HG02588 (cell line): ENCODE measurements at regions not wholly inside any gene's neighbourhood (a gene's known extent, or its start where the extent isn't known, plus 50 kb on each side); places are given as distances from the start of the nearest gene placed in this dataset.
"Not testable (repeated sequence)": the region's sequence is repeated elsewhere in the genome, so short reads cannot be mapped to it uniquely, and the experiment has no call there.

Experiments
- ATAC-seq: cut with Tn5 transposase; IDR thresholded peaks from one replicate; pipeline ENCODE4 v1.9.1; 2021; ENCODE audit warnings: mild to moderate bottlenecking, moderate library complexity; ENCODE audit not compliant: unreplicated experiment

DNA sequence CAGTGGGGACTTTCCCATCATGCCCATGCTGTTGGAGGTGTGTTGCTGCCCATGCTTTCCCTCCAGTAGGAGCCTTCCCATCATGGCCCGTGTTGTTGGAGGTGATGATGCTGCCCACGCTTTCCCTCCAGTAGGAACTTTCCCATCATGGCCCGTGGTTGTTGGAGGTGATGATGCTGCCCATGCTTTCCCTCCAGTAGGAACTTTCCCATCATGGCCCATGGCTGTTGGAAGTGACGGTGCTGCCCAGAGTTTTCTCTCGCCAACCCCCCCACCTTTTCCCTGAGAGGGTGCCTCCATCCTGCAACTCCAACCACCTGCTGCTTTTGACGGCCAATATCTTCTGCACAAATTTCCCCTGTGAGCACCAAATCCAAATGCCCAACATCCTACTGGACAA lies 205.7 kb downstream of the TOMM20 start:
- no peak for ATAC-seq

DNA sequence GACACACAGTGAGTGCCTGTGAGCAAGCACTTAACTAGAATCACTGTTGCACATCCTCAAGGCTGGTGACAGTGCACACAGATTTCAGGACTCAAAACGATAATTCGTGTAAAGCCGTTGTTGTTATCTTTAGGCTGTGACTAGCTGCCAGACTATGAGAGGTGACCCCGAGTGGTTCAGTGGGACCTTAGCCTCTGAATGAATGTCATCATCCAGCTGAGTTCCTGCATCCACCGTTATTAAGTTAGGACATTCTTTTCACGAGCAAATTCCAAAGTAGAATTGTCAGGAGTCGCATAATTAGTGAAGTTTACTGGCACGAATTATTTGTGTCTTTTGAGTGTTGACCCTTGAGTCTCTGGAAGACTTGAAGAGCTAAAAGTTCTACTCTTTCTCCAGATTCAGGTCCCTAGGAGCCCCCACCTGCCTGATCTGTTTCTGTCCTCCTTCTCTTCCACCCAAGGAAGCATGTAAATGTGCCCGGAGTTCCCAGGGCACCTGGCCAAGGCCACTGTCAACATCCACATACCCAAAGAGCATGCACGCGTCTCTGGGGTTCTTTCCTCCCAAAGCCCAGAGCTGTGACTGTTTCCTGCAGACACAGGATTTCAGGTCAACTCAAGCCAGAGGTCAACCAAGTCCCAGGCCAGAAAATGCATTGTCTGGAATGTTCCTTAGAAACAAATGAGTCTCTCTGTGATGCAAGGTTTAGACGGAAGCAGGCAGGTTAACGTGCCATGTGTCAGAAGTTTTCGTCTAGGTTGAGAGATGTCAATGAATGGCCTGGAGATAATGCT lies 207.2 kb downstream of the TOMM20 start:
- no peak for ATAC-seq

DNA sequence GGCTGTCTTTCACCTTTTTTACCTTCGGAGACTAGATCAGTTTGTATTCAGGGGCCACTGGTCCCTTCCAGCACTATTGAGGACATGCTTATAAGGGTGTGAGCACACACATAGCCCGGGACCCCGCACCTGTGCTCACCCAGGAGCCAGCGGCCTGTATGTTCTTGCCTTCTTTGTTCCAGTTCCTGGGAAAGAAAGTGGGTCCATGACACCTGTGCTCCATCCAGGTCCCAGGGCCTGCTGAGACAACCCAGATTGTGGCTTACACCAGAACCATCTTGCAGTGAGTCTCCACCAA lies 207.8 kb downstream of the TOMM20 start:
- no peak for ATAC-seq

DNA sequence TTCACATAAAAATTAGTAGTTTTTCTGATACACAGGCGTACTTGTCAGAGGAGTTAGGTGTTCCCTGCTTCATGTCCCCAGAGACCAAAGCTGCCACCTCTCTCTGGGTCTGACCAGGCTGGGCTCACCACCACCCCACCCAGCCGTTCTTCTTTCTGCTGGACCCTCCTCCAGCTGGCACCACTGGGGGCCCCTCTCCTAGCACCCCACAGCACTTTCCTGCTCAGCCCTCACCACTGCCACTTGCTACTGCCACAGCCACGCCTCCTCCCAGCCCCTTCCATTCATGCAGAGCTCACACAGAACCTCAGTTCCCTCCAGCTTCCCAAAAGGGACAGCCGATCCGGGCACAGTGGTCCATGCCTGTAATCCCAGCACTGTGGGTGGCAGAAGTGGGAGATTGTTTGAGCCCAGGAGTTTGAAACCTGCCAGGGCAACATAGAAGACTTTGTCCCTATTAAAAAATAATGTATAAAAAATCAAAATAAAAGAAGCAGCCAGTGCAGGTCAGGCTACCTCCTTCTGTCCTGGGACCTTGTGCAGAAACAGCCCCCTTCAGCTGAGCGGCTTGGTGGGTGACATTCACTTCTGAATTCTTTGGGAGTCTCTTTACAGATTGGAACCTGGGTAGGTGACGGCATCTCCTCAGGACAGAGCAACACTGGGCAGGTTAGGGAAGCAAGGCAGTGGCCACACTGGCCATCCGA lies 208.3 kb downstream of the TOMM20 start:
- ATAC-seq = no peak

DNA sequence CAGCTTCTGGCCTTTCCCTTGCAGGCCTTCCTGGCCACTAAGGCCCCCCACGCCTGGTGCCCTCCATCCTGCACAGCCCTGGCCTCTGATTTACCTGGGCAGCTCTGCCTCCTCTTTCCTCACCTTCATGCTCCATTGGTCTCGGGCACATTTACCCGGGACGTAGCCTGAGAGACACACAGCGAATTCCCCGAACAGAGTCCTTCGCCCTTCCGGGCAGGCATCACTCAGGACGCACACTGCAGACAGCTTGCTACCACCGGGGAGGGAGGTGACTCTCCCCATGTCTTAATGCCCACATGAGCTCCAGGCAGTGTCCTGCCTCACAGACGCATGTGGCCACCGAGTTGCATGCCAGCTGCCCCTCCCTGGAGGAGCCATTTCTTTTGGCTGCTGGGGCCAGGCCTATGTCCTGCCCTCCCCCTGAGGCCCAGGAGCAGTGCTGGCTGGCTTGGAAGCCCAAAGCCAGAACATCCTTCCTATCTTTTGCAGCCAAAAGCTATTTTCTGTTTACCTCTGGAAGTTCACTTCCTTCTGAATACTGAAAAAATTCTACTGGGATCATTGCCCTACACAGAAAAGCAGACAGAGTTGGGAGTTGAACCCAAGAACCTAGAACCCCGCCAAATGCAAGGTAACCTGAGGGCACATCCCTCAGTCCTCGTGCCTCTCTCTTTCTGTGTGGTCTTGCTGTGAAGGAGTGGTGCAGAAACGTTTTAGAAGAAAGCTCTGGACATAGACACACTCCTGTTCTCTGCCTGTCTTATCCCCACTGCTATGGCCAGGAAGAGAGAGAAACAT lies 209.5 kb downstream of the TOMM20 start:
- ATAC-seq = no peak

DNA sequence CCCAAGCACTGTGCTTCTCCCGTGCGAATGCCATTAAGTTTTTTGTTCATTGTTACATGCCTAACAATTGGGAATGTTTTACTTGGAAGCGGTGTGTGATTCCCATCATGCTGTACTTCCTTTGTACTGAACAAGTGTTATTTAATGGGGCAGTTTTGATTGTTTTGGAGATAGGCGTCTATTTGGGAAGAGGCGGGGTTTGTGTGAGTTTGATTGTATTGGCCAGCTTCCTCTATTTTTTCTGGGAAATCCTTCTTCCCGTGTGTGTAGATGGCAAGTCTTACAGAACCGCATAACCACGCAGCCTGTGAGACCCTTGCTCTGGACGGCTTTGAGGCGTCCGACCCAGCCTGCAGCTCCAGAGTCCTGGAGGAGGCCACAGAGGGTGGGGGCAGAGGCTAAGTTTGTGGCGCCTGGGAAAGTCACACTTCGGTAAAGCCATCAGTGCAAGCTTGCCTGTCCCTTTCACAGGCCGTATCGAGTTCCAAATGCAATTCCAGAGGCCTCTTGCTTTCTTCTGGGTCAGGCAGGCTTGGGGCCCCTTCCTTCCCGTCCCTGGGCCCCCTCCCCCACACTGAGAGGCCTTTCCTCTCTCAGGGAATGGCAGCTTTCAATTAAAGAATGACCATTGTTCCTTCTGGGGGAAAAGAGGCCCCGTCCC lies 210.3 kb downstream of the TOMM20 start:
- no peak for ATAC-seq

DNA sequence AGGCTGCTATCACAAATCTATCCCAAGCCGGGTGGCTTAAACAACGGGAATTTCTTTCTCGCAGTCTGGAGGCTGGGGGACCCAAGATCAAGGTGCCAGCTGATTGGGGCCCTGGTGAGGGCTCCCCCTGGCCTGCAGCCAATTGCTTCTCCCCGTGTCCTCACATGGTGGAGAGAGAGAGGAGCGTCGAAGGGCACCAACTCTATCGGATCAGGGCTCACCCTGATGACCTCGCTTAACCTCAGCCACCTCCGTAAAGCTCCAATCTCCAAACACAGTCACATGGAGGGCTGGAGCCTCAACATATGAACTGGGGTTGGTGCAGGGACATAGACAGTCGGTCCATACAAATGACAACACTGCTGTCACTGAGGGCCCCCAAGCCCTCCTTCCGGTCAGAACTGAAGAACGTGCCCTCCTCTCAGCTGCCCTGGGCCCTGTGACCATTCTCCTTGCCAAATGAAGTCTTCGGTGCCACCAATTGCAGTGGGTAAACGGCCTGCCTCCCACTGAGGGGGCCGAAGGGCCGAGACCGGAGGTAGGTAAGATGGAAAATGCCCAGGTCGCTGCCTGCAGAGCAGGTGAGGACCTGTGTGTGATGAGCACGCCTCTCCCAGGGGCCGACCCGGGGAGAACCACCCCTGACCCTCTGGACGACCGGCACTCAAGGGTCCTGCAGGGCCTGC lies 211.0 kb downstream of the TOMM20 start:
- no peak for ATAC-seq

DNA sequence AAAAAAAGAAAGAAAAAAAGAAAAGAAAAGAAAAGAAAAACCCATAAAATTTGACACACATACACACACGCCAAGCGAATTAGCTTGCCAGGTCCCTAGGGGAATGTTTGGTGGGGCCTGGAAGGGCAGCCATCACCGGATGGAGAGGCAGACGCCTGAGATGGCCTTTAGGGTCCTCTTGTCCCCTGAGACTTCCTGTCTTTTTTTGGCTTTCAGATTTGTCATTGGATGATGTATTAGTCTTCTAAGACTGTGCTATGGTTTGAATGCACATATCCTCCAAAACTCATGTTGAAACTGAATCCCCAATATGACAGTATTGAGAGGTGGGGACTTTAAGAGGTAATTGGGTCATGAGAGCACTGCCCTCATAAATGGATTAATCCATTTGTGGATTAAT lies 211.8 kb downstream of the TOMM20 start:
- ATAC-seq = no peak

DNA sequence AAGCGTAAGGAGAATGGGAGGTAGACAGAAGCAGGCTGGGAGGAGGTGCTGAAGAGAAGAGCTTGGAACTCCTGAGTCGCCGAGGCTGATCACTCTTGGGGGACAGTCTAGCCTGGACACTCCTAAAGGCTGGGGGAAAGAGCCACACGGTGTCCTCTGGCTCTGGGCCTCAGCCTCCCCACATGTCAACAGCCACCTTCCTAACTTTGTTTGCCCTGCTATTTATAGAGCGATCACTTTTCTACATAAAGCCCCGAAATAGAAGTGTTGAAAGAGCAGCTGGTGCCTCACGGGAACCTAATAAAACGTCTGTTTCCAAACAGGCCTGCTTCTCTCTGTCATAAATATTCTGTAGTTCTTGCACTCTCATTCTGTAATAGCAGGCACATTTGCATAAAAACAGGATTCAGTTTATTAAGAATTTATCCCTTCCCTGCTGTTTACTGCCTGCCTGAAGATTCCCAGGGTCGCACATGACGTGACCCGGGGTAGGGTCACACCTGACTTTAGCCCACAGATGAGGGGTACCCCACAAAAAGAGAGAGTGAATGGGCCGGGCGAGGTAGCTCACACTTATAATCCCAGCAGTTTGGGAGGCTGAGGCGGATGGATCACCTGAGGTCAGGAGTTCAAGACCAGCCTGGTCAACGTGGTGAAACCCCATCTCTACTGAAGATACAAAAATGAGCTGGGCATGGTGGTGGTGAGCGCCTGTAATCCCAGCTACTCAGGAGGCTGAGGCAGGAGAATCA lies 212.5 kb downstream of the TOMM20 start:
- ATAC-seq = no peak

DNA sequence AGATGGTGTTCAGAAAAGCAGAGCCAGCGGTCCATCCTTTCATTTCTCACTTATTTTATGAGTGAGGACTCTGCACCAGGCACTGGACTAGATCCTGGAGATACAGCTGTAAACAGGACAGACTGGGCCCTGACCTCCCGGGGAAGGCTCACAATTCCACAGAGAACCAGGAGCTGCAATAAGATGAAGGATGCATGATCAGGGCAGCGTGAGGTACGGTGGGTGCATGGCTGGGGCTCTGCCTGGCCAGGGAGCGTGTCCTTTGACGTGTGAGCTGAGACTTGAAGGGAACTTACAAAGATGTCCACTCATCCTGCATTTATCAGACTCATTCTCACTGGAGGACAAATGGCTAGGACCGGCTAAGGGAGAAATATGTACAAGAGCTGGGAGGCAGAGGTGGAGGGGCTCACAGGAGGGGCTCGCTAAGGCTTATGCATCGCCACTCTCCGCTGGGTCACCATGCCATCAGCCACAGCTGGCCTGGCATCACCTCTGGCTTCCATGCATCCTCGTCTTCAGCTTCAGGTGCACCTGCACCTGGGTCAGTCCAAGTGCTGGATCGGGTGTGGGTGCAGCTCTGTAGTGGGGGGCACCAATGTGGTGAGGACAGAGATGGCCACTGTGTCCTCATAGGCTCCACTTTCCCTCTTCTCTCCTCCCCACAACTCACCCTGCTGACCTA lies 213.9 kb downstream of the TOMM20 start:
- no peak for ATAC-seq

DNA sequence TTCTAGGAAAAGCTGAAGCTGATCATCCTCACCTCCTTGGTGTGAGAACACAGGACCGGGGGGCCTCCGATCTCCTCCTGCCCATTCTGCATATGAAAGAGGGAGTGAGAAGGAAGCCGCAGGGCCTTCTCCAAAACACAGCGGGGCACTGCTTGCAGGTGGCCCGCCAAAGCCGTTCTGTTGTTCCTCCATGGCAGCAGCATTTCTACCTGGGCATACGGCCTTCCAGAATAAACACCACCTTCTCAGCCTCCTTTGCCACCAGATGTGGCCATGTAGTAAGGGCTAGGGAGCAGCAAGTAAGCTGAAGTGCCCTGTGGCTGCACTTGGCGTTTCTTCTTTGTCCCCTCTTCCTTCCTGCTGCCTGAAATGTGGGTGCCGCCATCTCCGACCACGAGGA lies 214.9 kb downstream of the TOMM20 start:
- no peak for ATAC-seq

DNA sequence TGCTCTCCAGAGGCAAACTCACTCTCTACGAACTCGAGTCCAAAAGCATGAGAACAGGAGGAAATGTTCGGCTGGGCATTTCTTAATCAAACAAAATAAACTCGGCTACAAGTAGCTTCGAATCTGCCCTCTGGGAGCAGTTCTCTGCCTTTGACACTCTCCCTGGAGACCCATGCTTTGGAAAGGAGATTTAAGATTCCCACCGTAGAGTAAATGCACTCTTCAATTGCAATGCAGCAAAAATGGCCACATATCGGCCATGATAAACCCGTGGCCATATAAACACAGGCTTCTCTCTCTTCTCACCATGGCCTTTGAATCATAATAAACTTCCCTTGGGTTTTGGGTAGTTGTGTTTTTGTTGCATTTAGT lies 215.4 kb downstream of the TOMM20 start:
- ATAC-seq = no peak

DNA sequence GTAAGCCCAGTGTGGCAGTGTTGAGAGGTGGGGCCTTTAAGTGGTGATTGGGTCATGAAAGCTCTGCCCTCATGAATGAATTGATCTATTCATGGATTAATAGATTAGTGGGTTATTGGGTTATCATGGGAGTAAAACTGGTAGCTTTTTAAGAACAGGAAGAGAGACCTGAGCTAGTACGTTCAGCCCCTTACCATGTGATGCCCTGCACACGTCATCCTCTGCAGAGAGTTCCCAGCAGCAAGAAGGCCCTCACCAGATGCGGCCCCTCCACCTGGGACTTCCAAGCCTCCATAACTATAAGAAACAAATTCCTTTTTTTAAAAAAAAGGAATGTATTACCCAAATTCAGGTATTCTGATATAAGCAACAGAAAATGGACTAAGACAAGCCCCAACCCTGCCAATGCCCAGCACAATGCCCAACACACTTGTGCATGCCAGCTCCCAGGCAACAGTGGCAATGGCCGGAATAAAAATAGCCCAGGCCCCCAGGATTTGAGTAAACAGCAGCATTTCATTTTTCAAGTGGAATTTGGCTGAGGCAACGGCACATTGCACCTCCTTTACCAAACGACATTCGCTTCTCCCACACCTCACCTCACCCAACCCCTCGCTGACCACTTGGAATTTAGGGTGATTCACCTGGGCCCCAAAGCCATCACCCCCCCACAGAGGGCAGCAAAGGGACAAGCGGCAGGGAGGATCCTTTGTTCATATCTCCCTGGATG lies 215.9 kb downstream of the TOMM20 start:
- ATAC-seq = no peak

DNA sequence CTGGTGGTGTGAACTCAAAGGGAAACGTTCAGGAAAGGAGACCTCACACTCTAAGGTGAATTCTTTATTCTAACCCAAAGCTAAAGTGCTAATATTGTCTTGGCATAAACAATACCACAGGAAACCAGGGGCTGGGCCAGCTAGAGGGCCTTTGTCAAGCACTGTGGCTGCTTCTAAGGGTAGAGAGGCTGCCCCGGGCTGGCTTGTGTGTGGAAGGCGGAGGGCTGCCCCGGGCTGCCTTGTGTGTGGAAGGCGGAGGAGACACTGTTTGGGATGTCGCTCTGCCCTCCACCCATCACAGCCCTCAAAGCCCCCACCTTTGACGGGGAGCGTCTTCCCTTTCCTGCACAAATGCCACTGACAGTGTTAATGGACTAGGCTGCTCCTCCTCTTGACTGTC lies 216.8 kb downstream of the TOMM20 start:
- no peak for ATAC-seq

DNA sequence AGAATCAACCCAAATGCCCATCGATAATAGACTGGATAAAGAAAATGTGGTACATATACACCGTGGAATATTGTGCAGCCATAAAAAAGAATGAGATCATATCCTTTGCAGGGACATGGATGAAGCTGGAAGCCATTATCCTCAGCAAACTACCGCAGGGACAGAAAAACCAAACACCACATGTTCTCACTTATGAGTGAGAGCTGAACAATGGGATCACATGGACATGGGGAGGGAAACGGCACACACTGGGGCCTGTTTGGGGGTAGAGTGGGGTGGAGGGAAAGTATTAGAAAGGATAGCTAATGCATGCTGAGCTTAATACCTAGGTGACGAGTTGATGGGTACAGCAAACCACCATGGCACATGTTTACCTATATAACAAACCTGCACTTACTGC lies 217.5 kb downstream of the TOMM20 start:
- not testable (repeated sequence) for ATAC-seq

DNA sequence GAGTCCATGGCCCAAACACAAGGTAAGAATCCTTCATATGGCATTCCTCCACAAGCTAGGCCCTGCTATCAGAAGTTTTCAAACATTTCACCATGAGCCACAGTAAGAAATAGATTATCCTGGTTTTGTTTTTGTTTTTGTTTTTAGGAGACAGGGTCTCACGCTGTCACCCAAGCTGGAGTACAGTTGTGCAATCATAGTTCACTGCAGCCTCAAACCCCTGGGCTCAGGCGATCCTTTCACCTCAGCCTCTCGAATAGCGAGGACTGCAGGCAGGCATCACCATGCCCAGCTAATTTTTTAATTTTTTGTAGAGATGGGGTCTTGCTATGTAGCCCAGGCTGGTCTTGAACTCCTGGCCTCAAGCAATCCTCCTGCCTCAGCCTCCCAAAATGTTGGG lies 218.8 kb downstream of the TOMM20 start:
- no peak for ATAC-seq

DNA sequence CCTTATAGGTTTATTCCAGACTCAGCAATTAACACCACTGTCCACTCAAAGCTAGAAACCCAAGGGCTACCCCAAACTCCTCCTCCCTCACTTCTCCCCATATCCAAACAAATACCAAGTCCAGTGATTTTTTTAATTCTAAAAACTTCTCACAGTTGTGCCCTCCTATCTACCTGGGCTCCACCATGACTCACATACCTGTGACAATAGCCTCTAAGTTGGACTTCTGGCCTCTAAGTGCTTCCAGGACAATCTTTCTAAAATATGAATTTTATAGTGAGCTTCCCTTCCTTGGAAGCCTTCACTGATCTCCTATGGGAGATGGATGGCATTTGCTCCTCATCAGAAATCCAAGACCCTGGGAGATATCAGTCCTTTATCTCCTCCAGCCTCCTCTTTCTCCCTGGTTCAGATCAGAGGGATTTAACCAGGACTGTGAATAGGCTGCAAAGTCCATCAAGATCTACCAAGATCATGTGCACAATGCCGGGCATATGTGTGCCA lies 219.3 kb downstream of the TOMM20 start:
- ATAC-seq = no peak

DNA sequence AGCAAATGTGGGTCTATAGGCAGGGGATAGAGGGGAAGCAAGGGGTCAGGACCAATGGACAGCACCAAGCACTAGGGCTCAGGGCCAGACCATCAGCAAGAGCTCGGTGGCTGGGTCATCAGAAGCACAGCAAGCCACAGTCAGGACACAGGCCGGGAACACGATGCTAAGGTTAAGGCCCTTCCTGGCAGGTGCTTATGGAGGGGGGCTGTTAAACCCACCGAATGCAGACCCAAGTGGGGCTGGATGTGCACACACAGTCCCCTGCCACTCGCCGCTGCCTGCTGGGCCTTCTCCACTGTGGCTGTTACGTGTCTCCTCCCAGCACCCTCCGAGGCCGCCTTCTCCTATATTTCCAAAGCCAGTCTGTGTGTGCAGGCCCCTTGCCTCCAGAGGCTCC lies 220.1 kb downstream of the TOMM20 start:
- no peak for ATAC-seq

DNA sequence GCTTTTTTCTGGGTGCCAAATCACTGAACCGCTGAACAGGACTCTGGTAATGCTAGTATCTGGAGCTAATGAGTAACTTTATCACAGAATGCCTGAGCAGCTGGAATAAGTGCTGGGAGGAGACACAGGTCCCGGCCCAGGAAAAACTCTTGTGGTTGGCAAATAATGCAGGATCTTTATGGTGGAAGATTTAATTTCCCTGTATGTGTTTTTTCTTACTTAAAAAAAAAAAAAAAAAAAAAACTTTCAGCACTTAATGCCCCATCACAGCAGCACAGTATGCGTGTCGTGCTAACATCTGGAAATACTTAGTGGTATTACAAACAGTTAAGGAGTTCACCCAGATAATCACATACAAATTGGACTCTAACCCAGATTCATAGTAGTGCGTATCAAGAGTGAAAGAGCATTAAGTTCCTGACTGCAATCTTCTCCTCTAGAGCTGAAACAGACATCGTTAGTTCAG lies 220.7 kb downstream of the TOMM20 start:
- no peak for ATAC-seq
